T47D (cell line): ENCODE measurements at regions not wholly inside any gene's neighbourhood (a gene's known extent, or its start where the extent isn't known, plus 50 kb on each side); places are given as distances from the start of the nearest gene placed in this dataset.

Source experiments
- DNase-seq, 2 experiments: peaks; one replicate each; pipeline versions ENCODE4 v3.0.0 to v3.0.0-alpha.2; 2011 to 2012; ENCODE audit warnings: low read depth in 1 of 2, low spot score in 1 of 2
- JUND ChIP-seq: IDR thresholded peaks from 2 replicates; pipeline ENCODE4 v1.6.1; 2012; ENCODE audit warnings: low read depth
- in situ Hi-C: cut with HindIII; loops from 2 replicates; pipeline ENCODE4 v1.10.0; 2016; ENCODE audit warnings: low sequenced_read_pairs, low pct_unique_long_range_greater_than_20kb

DNA sequence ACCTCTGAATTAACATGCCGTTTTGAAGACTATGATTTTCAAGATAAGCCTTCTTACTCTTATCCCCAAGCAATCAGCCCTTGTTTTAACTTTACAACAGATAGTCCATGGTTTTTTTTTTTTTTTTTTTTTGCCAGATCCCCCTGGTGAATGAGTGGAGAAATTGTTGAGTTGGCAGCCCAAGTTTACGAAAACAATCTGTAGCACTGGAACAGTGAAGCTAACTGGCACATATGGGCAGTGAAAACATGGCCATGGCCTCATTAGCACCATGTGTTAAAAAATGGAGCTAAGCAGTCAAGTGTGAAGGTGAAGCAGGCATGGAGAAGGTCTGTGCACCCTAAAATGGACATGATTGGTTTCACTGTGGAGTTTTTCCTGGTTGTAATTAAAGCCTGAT lies 812.1 kb upstream of the MIR17HG start:
- no peak for TF ChIP-seq JUND
- in situ Hi-C loops = no loop called here
- DNase-seq = no peak

DNA sequence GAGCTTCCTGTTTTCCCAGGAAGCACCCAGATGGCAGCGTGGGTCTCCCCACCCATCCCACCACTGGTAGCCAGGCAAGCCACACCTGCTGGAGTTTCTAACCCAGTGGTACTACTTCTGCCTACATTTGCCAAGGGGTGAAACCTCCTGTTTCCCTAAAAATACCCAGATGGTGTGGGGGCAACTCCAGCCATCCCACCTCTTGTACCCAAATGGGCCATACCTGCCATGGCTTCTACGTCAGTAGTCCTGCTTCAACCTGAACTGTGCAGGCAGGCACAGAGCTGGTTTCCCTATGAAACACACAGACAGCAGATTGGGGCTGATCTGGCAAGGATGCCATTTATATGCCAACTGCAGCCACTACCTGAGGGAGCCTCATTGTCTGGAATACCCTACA lies 809.4 kb upstream of the MIR17HG start:
- no peak for DNase-seq
- no peak for TF ChIP-seq JUND
- in situ Hi-C loops = no loop called here

DNA sequence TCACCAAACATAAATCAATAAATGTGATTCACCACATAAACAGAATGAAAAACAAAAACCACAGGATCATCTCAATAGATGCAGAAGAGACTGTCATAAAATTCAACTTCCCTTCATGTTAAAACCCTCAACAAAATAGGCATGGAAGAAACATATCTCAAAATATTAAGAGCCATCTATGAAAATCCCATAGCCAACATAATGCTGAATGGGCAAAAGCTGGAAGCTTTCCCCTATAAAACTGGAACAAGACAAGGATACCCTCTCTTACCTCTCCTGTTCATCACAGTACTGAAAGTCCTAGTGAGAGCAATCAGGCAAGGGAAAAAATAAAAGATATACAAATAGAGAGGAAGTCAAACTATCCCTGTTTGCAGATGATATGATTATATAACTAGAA lies 806.1 kb upstream of the MIR17HG start:
- TF ChIP-seq JUND = no peak
- no peak for DNase-seq
- in situ Hi-C loops = no loop called here

DNA sequence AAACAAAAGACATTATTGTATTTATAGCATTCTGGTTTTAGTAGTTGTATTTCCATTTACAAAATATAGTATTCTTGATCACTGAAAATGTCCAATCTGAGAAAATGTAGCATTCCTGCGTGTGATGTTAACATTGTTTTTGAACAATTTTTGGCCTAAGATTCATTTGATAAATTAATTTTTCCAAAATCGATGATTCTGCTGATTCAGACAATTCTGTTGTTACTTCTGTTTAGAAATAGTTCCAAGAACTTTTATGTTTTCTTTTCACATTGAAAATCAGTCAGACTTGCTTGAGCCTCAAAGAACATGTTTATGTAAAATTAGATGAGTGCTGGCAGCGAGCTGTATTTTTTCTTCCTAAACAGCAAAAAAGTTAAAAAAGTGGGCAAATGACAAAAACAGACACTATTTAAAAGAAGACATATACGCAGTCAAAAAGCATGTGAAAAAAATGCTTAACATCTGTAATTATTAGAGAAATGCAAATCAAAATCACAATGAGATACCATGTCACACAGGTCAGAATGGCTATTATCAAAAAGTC lies 804.5 kb upstream of the MIR17HG start:
- no peak for DNase-seq
- in situ Hi-C loops = no loop called here
- TF ChIP-seq JUND = no peak

DNA sequence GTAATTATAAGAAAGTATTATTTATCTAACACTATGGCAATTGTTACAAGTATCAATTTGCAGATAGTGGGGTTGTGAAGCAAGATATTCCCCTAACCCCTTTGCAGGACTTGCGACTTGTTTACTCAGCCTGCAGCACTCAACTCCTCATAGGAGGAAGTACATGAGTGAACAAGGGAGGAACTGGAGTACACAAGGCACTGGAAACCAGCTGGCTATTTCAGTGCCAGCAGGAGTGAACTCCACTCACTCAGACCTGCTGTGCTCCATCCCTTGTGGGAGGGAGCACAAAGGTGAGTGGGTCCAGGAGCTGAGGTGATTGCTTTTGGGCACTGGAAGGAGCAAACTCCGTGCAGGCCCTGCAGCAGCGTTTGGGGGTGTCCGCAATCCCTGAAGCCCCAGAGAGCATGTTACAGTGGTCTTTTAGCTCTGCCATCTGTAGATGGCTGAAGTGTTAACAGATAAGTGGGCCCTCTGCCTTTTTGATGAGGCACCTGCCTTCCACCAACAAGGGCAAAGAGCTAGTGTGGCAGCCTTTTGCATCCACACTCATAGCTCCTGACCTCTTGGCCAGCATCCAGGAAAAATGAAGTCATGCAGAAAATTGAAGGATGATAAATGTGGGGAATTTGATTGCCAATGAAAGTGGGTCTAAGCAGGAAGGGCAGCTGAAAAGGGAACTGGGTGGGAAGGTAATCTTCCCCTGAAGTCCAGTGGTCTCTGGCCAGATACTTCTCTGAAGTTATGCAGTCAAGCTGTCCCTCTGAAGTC lies 802.2 kb upstream of the MIR17HG start:
- in situ Hi-C loops = no loop called here
- no peak for DNase-seq
- no peak for TF ChIP-seq JUND

DNA sequence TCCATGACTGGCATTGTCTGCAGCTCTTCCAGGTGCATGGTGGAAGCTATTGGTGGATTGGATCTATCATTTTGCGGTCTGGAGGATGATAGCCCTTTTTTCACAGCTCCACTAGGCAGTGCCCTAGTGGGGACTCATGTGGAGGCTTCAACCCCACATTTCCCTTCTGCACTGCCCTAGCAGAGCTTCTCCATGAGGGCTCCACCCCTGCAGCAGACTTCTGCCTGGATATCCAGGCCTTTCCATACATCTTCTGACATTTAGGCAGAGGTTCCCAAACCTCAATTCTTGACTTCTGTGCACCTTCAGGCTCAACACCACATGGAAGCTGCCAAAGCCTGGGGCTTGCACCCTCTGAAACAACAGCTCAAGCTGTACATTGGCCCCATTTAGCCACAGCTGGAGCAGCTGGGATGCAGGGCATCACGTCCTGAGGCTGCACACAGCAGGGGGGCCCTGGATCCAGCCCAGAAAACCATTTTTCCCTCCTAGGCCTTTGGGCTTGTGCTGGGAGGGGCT lies 800.2 kb upstream of the MIR17HG start:
- TF ChIP-seq JUND = no peak
- DNase-seq = no peak
- in situ Hi-C loops = no loop called here

DNA sequence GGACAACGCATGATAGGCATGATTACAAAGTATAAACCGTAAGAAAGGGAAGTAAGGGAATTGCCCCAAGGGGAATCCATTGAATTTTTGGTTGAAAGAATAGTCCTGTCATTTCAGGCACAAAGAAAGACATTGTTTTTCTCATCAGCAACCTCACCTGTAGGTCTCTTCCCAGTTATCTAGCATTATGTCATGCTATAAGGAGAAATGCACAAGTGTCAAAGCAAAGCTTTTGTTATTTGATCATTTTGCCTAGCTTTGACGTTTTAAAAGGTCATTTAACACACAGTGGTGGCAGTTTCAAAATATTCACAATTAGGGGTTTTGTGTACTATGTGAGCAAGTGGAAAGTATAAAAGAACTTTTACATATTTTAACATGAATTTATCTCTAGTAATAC lies 796.2 kb upstream of the MIR17HG start:
- in situ Hi-C loops = no loop called here
- TF ChIP-seq JUND = no peak
- no peak for DNase-seq

DNA sequence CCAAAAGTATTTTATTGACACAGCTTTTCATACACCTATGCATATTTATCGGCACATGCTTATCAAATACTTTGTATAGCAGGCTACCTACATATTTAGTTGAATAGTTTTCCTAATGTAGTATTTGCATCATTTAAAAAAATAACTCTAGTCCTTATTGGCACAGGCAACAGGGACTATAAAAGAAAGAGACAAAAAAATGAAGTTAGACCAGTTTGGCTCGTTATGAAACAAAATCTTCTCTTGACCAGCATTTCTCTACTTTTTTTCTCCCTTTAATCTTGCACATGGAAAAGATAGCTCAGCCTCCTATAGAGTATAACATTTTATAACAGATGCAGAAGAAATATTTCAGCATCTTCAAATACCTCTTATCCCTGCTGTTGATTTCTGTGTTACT lies 794.8 kb upstream of the MIR17HG start:
- DNase-seq = peak in 1 of 2 experiments; percentile 28
- in situ Hi-C loops = no loop called here
- TF ChIP-seq JUND = no peak

DNA sequence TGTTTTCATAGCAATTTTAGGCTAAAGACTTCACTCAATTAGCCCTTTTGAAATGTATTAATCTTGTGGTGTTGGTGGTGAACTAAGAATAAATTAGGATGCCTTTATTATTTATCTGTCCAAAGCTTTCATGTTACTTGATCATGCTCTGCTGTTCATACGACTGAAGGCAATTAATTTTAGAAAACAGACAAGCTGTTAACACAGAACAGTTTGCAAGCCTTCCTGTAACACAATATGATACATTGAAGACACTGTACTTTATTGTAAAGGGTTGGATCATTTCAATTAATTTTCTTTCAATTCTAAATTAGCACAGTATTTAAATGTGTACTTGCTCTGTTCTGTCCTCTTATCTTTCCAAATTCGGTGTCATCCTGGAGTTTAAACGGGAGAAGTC lies 794.3 kb upstream of the MIR17HG start:
- no peak for DNase-seq
- TF ChIP-seq JUND = no peak
- in situ Hi-C loops = no loop called here

DNA sequence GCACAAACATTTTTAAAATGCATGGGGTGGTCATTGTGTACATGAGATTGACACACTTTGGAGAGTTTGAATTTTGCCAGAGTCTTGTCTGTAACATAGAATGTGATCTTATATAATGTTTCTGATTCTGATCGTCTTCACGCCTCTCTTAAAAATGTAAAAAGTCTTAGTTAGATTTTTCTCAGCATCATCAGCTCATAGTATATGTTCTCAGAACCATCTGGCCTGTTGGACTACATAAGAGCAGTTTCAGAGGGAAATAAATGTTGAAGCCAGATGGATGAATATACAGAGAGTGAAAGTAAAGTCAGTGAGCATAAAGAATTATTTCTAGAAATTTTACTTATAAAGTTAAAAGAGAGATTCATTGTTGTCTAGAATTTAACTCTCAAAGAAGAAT lies 789.9 kb upstream of the MIR17HG start:
- in situ Hi-C loops = no loop called here
- no peak for TF ChIP-seq JUND
- DNase-seq = no peak

DNA sequence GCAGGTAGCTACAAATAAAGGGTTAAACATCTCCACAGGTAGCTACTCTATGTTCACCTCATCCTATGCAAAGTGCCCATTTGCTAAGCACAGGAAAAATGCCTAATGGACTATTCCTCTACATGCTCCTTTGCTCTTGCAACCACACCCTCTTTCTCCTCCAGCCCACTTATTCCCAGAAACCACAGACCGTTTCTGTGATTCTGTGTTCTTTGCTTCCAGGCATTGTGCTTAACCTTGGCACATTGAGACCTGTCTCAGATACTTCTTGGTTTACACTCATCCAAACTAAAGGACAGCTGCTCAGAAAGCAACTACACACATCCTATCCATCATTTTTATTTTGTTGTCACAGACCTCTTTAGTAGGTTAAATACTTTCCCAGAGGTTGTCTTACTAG lies 785.0 kb upstream of the MIR17HG start:
- no peak for TF ChIP-seq JUND
- in situ Hi-C loops = no loop called here
- no peak for DNase-seq

DNA sequence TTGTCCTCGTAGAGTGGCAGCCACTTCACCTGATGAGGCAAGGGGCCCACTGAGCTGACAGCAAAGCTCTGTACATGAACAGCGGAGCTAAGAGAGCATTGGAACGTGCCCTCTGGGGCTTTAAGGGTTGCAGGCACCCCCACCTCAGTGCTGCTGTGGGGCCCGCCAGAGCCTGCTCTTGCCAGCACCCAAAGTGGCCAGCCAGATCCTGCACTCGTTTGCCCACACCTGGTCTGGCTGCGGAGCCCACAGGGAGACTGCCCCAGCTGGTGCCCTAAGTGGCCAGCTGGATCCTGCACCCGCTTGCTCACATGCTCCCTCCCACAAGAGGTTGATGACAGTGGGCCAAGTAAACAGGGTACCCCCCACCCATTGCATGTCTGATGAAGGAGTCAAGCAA lies 783.4 kb upstream of the MIR17HG start:
- in situ Hi-C loops = no loop called here
- no peak for DNase-seq
- TF ChIP-seq JUND = no peak

DNA sequence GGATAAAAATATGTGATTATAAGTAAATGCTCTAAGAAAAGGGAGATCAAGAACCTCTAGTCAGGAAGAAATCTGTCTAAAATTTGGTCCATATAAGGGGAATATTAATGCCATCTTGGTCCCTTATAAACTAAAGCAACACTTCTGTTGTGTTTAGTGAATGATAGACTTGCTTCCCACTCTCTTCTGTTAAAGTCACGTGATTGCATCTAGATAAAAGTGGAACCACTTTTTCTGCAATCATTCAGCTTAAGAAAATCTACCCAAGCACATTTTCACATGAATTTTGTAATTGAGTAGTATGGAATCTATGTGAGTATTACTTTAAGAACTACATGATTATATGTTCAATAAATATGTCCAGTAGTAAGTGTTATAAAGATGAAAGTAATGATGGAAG lies 782.9 kb upstream of the MIR17HG start:
- TF ChIP-seq JUND = no peak
- in situ Hi-C loops = no loop called here

DNA sequence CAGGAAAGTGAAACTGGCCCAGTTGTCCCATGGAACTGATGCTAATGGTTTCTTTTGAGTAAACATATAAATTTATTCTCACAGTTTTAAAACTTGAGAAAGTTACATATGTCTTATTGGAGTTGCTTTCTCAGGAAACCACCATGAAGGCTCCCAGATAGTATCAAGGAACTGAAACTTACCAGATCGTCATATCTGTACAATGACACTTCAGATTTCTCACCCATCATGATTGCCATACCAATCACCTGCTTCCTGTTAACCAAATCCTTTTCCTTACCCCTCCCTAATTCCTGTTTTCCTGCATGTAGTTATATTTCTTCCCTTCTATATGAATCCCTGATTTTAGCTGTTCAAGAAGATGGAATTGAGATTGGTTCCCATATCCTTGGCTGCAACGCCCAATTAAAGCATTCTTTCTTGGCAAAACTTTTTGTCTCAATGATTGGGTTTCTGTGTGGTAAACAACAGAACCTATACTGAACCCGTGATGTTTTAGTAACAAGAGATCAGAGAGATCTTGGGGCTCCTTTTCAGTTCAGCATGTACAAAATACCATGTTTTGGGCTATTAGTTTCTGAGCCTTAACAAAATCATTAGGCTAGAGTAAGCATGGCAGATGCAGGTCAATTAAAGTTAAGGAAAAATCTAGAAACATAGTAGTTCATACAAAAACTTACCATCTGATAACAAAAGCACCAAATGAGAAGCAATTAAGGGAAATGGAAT lies 781.3 kb upstream of the MIR17HG start:
- no peak for DNase-seq
- in situ Hi-C loops = no loop called here
- TF ChIP-seq JUND = no peak

More for the DNA sequence above, 782.9 kb upstream of the MIR17HG start:
- DNase-seq = no peak
